ENCODE measurements at regions not wholly inside any gene's neighbourhood (a gene's known extent, or its start where the extent isn't known, plus 50 kb on each side); places are given as distances from the start of the nearest gene placed in this dataset.

- Histone ChIP-seq H3K27ac (no peak overlapping the region), H3K9me3 (no peaks in the 10 kb centered on the region), H3K36me3 (no peaks in the 10 kb centered on the region), H3K27me3 (replicated peaks; ENCODE audit: insufficient read depth) (no peaks in the 10 kb centered on the region), H3K4me3 (no peak overlapping the region), H3K4me1 (replicated peaks) (no peaks in the 10 kb centered on the region)
- intact Hi-C loops (cut with DNase I), result no loop called here
- 83% methylated on average over 6 of the region's 6 CpGs for WGBS
- TF ChIP-seq CTCF (IDR thresholded peaks at IDR 0.05) (no peak), POLR2A (IDR thresholded peaks at IDR 0.05) (no peak), POLR2AphosphoS5 (IDR thresholded peaks at IDR 0.05) (no peak)
- DNase-seq (ENCODE audit: low spot score), result no peak
Measured at GRCh38 chr5:173538018-173538417, 78.4 kb downstream of the BOD1 start.

- Histone ChIP-seq H3K4me3 (no peak overlapping the region), H3K36me3 (no peaks in the 10 kb centered on the region), H3K4me1 (replicated peaks) (no peaks in the 10 kb centered on the region), H3K9me3 (no peaks in the 10 kb centered on the region), H3K27ac (no peak overlapping the region), H3K27me3 (replicated peaks; ENCODE audit: insufficient read depth) (no peaks in the 10 kb centered on the region)
- intact Hi-C loops (cut with DNase I), result no loop called here
- 92% methylated on average over 5 of the region's 5 CpGs for WGBS
- DNase-seq (ENCODE audit: low spot score), result no peak
- no peak for TF ChIP-seq CTCF (IDR thresholded peaks at IDR 0.05)
Measured at GRCh38 chr5:173537228-173537627, 79.2 kb downstream of the BOD1 start.

GRCh38 chr5:173535976-173536639 lies 80.3 kb downstream of the BOD1 start:
- TF ChIP-seq POLR2AphosphoS5 (IDR thresholded peaks at IDR 0.05), result no peak
- no peak for TF ChIP-seq POLR2A (IDR thresholded peaks at IDR 0.05)
- TF ChIP-seq CTCF (IDR thresholded peaks at IDR 0.05), result no peak
- Histone ChIP-seq H3K36me3 (no peaks in the 10 kb centered on the region), H3K27ac (no peak overlapping the region), H3K9me3 (no peaks in the 10 kb centered on the region), H3K27me3 (replicated peaks; ENCODE audit: insufficient read depth) (no peaks in the 10 kb centered on the region), H3K4me3 (no peak overlapping the region), H3K4me1 (replicated peaks) (no peaks in the 10 kb centered on the region)
- intact Hi-C loops (cut with DNase I), result no loop called here
- DNase-seq (ENCODE audit: low spot score), result no peak
- 71% methylated on average over 3 of the region's 3 CpGs for WGBS

- H3K4me1 ChIP-seq (replicated peaks), result no peaks in the 10 kb centered on the region
- intact Hi-C loops (cut with DNase I), result no loop called here
- H3K4me3 ChIP-seq, result no peak overlapping the region
- TF ChIP-seq POLR2A (IDR thresholded peaks at IDR 0.05), result no peak
- no peak for TF ChIP-seq POLR2AphosphoS5 (IDR thresholded peaks at IDR 0.05)
- no peak for TF ChIP-seq CTCF (IDR thresholded peaks at IDR 0.05)
- WGBS, result 57% methylated on average over 1 of the region's 1 CpG
- H3K9me3 ChIP-seq, result no peaks in the 10 kb centered on the region
- H3K27ac ChIP-seq, result no peak overlapping the region
- no peaks in the 10 kb centered on the region for H3K27me3 ChIP-seq (replicated peaks; ENCODE audit: insufficient read depth)
- H3K36me3 ChIP-seq, result no peaks in the 10 kb centered on the region
- DNase-seq (ENCODE audit: low spot score), result no peak
Measured at GRCh38 chr5:173535166-173535975, 81.1 kb downstream of the BOD1 start.

- TF ChIP-seq POLR2A (IDR thresholded peaks at IDR 0.05) (no peak), POLR2AphosphoS5 (IDR thresholded peaks at IDR 0.05) (no peak), CTCF (IDR thresholded peaks at IDR 0.05) (no peak)
- Histone ChIP-seq H3K9me3 (no peaks in the 10 kb centered on the region), H3K27me3 (replicated peaks; ENCODE audit: insufficient read depth) (no peaks in the 10 kb centered on the region), H3K36me3 (no peaks in the 10 kb centered on the region), H3K4me1 (replicated peaks) (no peaks in the 10 kb centered on the region), H3K4me3 (no peak overlapping the region), H3K27ac (no peak overlapping the region)
- WGBS, result 38% methylated on average over 2 of the region's 2 CpGs
- no peak for DNase-seq (ENCODE audit: low spot score)
- intact Hi-C loops (cut with DNase I), result no loop called here
Measured at GRCh38 chr5:173534664-173535063, 81.8 kb downstream of the BOD1 start.
